ENCODE measurements at regions not wholly inside any gene's neighbourhood (a gene's known extent, or its start where the extent isn't known, plus 50 kb on each side); places are given as distances from the start of the nearest gene placed in this dataset.

GRCh38 chr1:204736836-204737235, 51.3 kb upstream of the LRRN2 start:
- DNase-seq (ENCODE audit: low read depth in 2 of 2): no peak

- no peak for DNase-seq (ENCODE audit: low read depth in 2 of 2)
These were observed 53.0 kb upstream of the LRRN2 start for GRCh38 chr1:204738506-204738905.

DNA sequence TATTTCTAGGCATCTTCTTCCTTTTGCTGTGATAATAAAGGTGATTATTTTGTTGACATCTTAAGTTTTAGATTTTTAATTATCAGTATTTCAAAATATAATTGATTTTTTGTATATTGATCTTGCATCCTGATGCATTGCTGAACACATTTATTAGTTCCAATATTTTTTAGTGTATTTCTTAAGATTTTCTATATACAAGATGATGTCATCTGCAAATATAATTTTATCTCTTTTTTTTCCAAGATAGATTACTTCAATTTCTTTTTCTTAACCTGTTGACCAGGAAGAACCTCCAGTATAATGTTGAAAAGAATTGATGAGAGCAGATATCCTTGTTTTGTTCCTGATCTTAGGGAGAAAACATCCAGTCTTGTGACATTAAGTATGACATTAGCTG, 54.8 kb upstream of the LRRN2 start:
- no peak for DNase-seq (ENCODE audit: low read depth in 2 of 2)

GRCh38 chr1:204741440-204741839, 55.9 kb upstream of the LRRN2 start:
- no peak for DNase-seq (ENCODE audit: low read depth in 2 of 2)

DNA sequence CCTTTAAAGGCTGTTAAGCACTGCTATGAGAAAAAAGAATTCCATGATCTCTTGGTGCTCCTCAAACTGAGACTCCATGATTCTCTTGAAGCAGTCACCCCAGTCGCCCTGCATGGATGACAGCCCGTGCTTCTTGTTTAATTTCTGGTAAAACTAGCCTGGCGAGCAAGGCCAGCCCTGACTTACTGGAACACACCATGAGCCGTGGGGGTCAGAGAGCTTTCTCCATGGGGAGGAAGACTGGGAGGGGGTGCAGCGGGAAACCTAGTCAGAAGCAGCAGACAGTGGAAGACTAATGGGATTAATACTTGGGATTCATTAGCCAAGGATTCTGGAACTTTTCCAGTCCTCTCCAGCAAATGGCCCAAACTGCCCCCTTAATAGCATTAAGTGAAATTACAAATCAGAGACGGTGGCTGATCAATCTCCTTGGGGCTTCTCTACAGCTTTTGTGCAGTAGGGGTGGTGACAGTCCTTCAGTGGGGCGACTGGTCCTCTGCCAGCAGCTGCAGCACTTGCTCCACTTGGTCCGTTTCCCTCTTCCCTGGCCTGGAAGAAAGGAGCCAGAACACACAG, 57.2 kb upstream of the LRRN2 start:
- DNase-seq (ENCODE audit: low read depth in 2 of 2): no peak

- no peak for DNase-seq (ENCODE audit: low read depth in 2 of 2)
These were observed 58.7 kb upstream of the LRRN2 start for GRCh38 chr1:204744107-204744779.

DNA sequence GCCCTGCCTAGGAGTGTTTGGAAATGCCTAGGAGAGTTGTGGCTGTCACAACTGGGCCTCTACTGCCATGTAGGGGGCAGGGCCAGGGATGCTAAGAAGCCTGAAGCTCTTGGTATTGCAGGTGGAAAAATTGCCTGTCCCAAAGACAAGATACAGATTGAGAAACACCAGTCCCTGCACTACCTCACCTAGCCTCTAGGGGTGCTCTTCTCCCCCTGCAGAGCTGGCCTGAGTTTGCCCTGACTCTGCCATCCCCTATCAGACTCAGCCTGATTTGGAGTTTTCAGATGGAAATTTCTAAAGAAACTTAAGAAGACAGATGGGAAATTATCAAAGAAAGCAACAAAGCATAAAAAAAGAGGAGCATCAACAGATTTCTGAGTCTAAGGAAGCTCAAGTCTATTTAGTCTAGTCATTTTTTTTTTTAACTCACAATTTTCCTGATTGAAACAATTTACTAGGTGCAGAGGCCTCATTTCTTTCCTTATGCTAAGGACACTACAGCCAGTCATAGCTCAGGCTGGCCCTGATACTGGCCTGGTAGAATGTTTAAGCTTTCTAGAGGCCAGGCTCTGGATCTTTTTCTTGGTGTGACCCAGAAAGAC, 61.4 kb upstream of the LRRN2 start:
- peak; percentile 9 to 36 for DNase-seq (ENCODE audit: low read depth in 2 of 2)

GRCh38 chr1:204751480-204751879, 65.9 kb upstream of the LRRN2 start:
- DNase-seq (ENCODE audit: low read depth in 2 of 2): no peak

- no peak for DNase-seq (ENCODE audit: low read depth in 2 of 2)
These were observed 66.5 kb upstream of the LRRN2 start for GRCh38 chr1:204751883-204752687.

DNA sequence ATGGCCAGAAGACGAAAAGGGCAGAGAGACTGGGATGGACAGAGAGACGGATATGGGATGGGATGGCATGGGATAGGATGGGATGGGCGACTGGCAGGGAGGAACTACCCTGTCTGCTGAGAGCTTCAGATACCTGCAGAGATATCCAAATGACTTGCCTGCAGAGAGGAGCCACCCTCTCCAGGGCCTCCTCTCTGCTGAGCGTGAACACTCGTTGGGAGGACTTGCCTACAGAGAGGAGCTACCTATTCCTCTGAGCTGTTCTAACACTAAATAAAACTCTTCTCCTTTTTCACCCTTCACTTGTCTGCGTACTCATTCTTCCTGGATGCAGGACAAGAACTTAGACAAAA, 67.1 kb upstream of the LRRN2 start:
- no peak for DNase-seq (ENCODE audit: low read depth in 2 of 2)

DNA sequence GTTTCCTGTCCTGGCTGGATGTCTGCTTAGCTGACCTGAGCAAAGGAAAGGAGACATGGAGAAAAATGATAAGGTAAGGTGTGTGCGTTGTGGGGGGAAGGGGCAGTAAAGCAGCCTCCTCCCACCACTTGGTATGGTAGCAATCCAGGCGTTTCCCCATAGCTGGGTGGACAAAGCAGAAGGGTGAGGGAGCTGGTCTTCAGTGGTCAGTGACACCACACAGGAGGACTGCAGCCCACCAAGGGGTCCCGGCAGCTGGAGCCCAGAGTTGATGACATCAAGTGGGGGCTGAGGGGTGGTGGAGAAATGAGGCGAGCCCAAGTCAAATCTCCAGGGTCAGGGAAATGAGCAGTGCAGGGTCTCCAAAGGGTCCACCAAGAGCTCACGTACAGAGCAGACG, 69.3 kb upstream of the LRRN2 start:
- no peak for DNase-seq (ENCODE audit: low read depth in 2 of 2)

GRCh38 chr1:204756349-204756748, 70.8 kb upstream of the LRRN2 start:
- no peak for DNase-seq (ENCODE audit: low read depth in 2 of 2)

GRCh38 chr1:204756811-204757210, 71.3 kb upstream of the LRRN2 start:
- DNase-seq (ENCODE audit: low read depth in 2 of 2): no peak

GRCh38 chr1:204758601-204759000, 73.1 kb upstream of the LRRN2 start:
- DNase-seq (ENCODE audit: low read depth in 2 of 2): no peak

- DNase-seq (ENCODE audit: low read depth in 2 of 2): no peak
These were observed 74.8 kb upstream of the LRRN2 start for GRCh38 chr1:204760350-204760749.

DNA sequence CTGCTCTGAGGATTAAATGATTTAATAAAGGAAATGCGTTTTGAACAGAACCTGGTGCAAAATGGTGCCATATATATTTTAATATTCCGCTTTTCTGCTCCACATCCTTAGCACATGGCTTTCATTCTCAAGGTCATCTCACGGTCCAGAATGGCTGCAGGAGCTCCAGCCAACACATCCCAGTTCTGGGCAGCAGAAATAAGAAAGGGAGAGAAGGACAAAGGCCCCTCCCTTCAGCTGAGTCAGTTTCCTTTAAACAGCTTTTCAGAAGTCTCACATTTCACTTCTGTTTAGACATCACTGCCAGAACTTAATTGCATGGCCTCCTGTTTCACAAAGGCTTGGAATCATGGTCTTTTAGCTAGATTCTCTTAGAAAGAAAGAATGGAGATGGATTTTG, 75.2 kb upstream of the LRRN2 start:
- no peak for DNase-seq (ENCODE audit: low read depth in 2 of 2)

DNA sequence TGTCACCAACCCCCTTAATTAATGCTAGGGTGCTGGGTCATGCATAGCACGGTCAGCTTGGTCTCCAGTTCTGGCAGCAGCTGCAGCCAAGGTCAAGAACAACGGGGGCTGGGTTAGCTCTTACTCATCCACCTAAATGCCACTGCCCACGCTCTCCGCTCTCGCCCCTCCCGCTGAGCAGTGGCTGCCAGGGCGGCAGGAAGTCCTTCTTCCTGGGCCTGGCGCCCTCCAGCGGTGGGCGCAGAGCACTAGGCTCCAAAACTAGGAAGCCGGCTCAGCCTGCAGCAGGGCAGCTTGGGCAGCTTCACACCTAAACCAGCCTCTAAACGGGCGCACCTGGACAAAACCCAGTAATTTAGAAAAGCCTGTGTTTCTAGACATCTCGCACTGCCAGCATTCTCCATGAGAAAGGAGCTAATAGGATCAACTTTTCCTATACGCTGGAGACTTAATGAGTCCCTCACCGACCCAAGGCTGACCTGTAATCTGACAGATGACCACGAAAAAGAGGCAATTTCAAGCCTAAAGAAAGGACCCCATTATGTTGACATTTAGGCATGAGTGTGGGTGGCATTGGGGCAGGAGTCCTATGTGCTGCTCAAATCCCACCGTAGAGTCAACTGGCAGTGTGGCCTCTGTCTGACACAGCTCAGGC, 78.4 kb upstream of the LRRN2 start:
- DNase-seq (ENCODE audit: low read depth in 2 of 2): peak; percentile 37 to 73

- DNase-seq (ENCODE audit: low read depth in 2 of 2): no peak
These were observed 84.5 kb upstream of the LRRN2 start for GRCh38 chr1:204769997-204770396.

DNA sequence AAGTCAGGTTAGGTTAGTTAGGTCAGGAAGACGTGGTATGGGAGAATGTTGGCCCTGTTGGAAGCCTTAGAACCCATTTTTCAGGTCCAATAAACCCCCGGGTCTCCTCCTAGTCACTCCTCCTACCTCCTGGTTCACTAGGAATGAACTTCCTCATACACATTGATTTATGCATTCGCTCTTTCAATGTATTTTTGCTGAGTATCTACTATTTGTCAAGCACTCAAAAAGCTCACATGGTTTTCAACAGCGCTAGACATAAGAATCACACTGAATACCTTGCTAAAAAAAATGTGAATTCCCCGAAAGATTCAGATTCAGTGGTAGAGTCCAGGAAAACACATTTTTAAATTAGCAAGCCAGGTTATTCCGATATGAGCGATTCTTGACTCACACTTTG, 85.8 kb upstream of the LRRN2 start:
- DNase-seq (ENCODE audit: low read depth in 2 of 2): no peak

DNA sequence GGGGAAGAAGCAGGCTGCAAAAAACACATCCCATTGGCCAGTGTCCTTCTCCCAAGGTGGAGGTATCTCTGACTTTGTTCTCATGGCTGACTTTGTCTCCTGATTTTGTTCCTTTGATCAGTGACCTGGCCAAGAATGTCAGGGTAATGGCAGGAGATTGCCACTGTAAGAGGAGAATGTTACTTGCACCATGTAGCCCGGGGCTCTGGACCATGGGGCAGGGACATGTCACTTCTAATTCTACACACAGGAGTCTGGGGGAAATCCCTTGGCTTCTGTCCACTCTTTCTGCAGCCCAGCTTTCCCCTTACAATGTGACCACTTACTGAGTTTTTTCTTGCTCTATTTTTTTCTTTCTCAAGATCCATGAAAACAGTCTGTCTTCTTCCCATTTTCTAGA, 87.7 kb upstream of the LRRN2 start:
- DNase-seq (ENCODE audit: low read depth in 2 of 2): no peak

DNA sequence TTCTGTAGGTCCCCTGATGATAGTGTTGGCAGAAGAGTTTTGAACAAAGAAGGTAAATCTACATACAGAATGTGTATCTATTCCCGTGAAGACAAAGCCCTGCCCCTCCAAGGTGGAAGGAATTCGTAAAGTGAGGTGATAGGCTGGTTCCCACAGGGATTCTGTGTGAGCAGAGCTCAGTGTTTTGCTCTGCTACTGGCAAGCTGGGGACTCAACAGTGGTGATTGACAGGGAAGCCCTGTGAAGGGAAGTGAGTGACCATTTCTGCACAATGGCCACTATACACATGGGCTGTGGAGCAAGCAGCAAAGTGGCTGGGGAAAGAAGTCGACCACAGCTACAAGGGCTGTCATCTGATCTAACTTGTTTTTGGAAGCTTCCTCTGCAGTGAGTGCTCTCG, 90.0 kb upstream of the LRRN2 start:
- DNase-seq (ENCODE audit: low read depth in 2 of 2): no peak

- DNase-seq (ENCODE audit: low read depth in 2 of 2): no peak
These were observed 92.1 kb upstream of the LRRN2 start for GRCh38 chr1:204777591-204777990.
